Nephron (organoid): ENCODE measurements at regions not wholly inside any gene's neighbourhood (a gene's known extent, or its start where the extent isn't known, plus 50 kb on each side); places are given as distances from the start of the nearest gene placed in this dataset.

Experiments used
- H3K27ac Mint-ChIP-seq, 3 experiments: 2 replicates each; pipeline ENCODE4 v1.8.0; 2020; ENCODE audit warnings: mixed read lengths in 3 of 3, mild to moderate bottlenecking in 2 of 3, moderate library complexity in 1 of 3
- H3K27me3 Mint-ChIP-seq: 2 replicates; pipeline ENCODE4 v1.8.0; 2021; ENCODE audit warnings: low read depth, mild to moderate bottlenecking, moderate library complexity, mixed read lengths
- H3K36me3 Mint-ChIP-seq: 2 replicates; pipeline ENCODE4 v1.8.0; 2020; ENCODE audit warnings: low read depth, mixed read lengths
- H3K4me1 Mint-ChIP-seq: 2 replicates; pipeline ENCODE4 v1.8.0; 2020; ENCODE audit warnings: mixed read lengths
- H3K4me3 Mint-ChIP-seq, 3 experiments: 2 replicates each; pipeline ENCODE4 v1.8.0; 2020; ENCODE audit warnings: mild to moderate bottlenecking in 3 of 3, mixed read lengths in 3 of 3, moderate library complexity in 2 of 3
- H3K9me3 Mint-ChIP-seq: 2 replicates; pipeline ENCODE4 v1.8.0; 2020; ENCODE audit warnings: mixed read lengths
- CTCF ChIP-seq, 3 experiments: fragments of 200-600 bp; sonication (generic); IDR thresholded peaks; one replicate each; pipeline ENCODE4 v1.5.0; 2021; ENCODE audit warnings: antibody characterized with exemption in 3 of 3; ENCODE audit not compliant: unreplicated experiment in 3 of 3

GRCh38 chr5:2128686-2129355 is 246.1 kb upstream of the IRX4 start:
- no peak overlapping the region for H3K27ac Mint-ChIP-seq
- H3K36me3 Mint-ChIP-seq: no peaks in the 10 kb centered on the region
- H3K4me3 Mint-ChIP-seq: peak overlapping the region in 2 of 3 experiments; percentile 0 to 24
- H3K9me3 Mint-ChIP-seq: no peaks in the 10 kb centered on the region
- TF ChIP-seq CTCF (IDR thresholded peaks at IDR 0.05; ENCODE audit: unreplicated experiment in 3 of 3): no peak
- peaks cover 70% of the 10 kb centered on the region for H3K27me3 Mint-ChIP-seq
- H3K4me1 Mint-ChIP-seq: peaks cover 23% of the 10 kb centered on the region

- H3K4me3 Mint-ChIP-seq: no peak overlapping the region
Measured at GRCh38 chr5:2126512-2126911, 243.8 kb upstream of the IRX4 start.

GRCh38 chr5:2125901-2126265 is 243.2 kb upstream of the IRX4 start:
- Mint-ChIP-seq H3K27ac (peak overlapping the region in 1 of 3 experiments; percentile 18), H3K9me3 (peaks cover 8% of the 10 kb centered on the region), H3K27me3 (peaks cover 45% of the 10 kb centered on the region), H3K36me3 (no peaks in the 10 kb centered on the region), H3K4me3 (no peak overlapping the region), H3K4me1 (peaks cover 18% of the 10 kb centered on the region)
- no peak for TF ChIP-seq CTCF (IDR thresholded peaks at IDR 0.05; ENCODE audit: unreplicated experiment in 3 of 3)

More at GRCh38 chr5:2126512-2126911, 243.8 kb upstream of the IRX4 start:
- Mint-ChIP-seq H3K36me3 (no peaks in the 10 kb centered on the region), H3K27ac (no peak overlapping the region), H3K9me3 (peaks cover 8% of the 10 kb centered on the region), H3K4me1 (peaks cover 18% of the 10 kb centered on the region), H3K27me3 (peaks cover 51% of the 10 kb centered on the region)
- TF ChIP-seq CTCF (IDR thresholded peaks at IDR 0.05; ENCODE audit: unreplicated experiment in 3 of 3): no peak

GRCh38 chr5:2125171-2125900 is 242.6 kb upstream of the IRX4 start:
- H3K27ac Mint-ChIP-seq: peak overlapping the region in 1 of 3 experiments; percentile 18
- peaks cover 40% of the 10 kb centered on the region for H3K27me3 Mint-ChIP-seq
- TF ChIP-seq CTCF (IDR thresholded peaks at IDR 0.05; ENCODE audit: unreplicated experiment in 3 of 3): no peak
- peaks cover 8% of the 10 kb centered on the region for H3K9me3 Mint-ChIP-seq
- no peak overlapping the region for H3K4me3 Mint-ChIP-seq
- H3K36me3 Mint-ChIP-seq: no peaks in the 10 kb centered on the region
- H3K4me1 Mint-ChIP-seq: peaks cover 18% of the 10 kb centered on the region

- no peak overlapping the region for H3K4me3 Mint-ChIP-seq
- no peak for TF ChIP-seq CTCF (IDR thresholded peaks at IDR 0.05; ENCODE audit: unreplicated experiment in 3 of 3)
- H3K9me3 Mint-ChIP-seq: peaks cover 8% of the 10 kb centered on the region
- H3K4me1 Mint-ChIP-seq: peaks cover 11% of the 10 kb centered on the region
- no peaks in the 10 kb centered on the region for H3K36me3 Mint-ChIP-seq
- H3K27me3 Mint-ChIP-seq: peaks cover 35% of the 10 kb centered on the region
- H3K27ac Mint-ChIP-seq: no peak overlapping the region
Measured at GRCh38 chr5:2124434-2125170, 241.9 kb upstream of the IRX4 start.
